CD8-positive, alpha-beta memory T cell (primary cell): ENCODE measurements at regions not wholly inside any gene's neighbourhood (a gene's known extent, or its start where the extent isn't known, plus 50 kb on each side); places are given as distances from the start of the nearest gene placed in this dataset.
"Not testable (repeated sequence)": the region's sequence is repeated elsewhere in the genome, so short reads cannot be mapped to it uniquely, and the experiment has no call there.

Source experiments
- CTCF ChIA-PET: fragments of 350-600 bp; sonication (Branson Sonifier 250); formaldehyde crosslinking; loops from one replicate; lab custom pipeline; 2021; ENCODE audit warnings: antibody characterized with exemption; lab: Charles Lee
- POLR2A ChIA-PET: fragments of 350-600 bp; sonication (Branson Sonifier 250); formaldehyde crosslinking; loops from one replicate; lab custom pipeline; 2021; ENCODE audit warnings: antibody characterized with exemption; lab: Charles Lee
- DNase-seq, 5 donors: peaks; one replicate each; pipeline versions ENCODE4 v3.0.0 to v3.0.0-alpha.2; 2020 to 2022; ENCODE audit warnings: mixed read lengths in 1 of 5
- H3K27ac ChIP-seq: one replicate; pipeline ENCODE4 v1.7.0; 2013; ENCODE audit warnings: low read depth, mild to moderate bottlenecking, low read length, moderate library complexity
- H3K27me3 ChIP-seq: 2 replicates; pipeline ENCODE4 v1.7.0; 2013; ENCODE audit warnings: low read length, mild to moderate bottlenecking; ENCODE audit not compliant: insufficient read depth, poor library complexity, severe bottlenecking
- H3K36me3 ChIP-seq: 2 replicates; pipeline ENCODE4 v1.7.0; 2013; ENCODE audit warnings: mild to moderate bottlenecking, low read length, moderate library complexity; ENCODE audit not compliant: insufficient read depth
- H3K4me1 ChIP-seq: 2 replicates; pipeline ENCODE4 v1.7.0; 2013; ENCODE audit warnings: mild to moderate bottlenecking, low read length, moderate library complexity; ENCODE audit not compliant: insufficient read depth
- H3K4me3 ChIP-seq: 2 replicates; pipeline ENCODE4 v1.7.0; 2013; ENCODE audit warnings: mild to moderate bottlenecking, low read length
- H3K9me3 ChIP-seq: 2 replicates; pipeline ENCODE4 v1.7.0; 2013; ENCODE audit warnings: mild to moderate bottlenecking, low read length
- H3K27ac Mint-ChIP-seq, 8 donors: one replicate each; pipeline ENCODE4 v1.8.0; 2020 to 2021; ENCODE audit warnings: mixed read lengths in 8 of 8, mild to moderate bottlenecking in 6 of 8, inconsistent platforms in 3 of 8, moderate library complexity in 3 of 8
- H3K27me3 Mint-ChIP-seq, 2 donors: one replicate each; pipeline ENCODE4 v1.8.0; 2020 to 2021; ENCODE audit warnings: mixed read lengths in 2 of 2, mild to moderate bottlenecking in 1 of 2, moderate library complexity in 1 of 2
- H3K36me3 Mint-ChIP-seq, 3 donors: one replicate each; pipeline ENCODE4 v1.8.0; 2020 to 2021; ENCODE audit warnings: mixed read lengths in 3 of 3, inconsistent platforms in 1 of 3, mild to moderate bottlenecking in 1 of 3
- H3K4me1 Mint-ChIP-seq, 3 donors: one replicate each; pipeline ENCODE4 v1.8.0; 2020 to 2021; ENCODE audit warnings: mixed read lengths in 3 of 3, inconsistent platforms in 1 of 3, mild to moderate bottlenecking in 1 of 3
- H3K4me3 Mint-ChIP-seq, 7 donors: one replicate each; pipeline ENCODE4 v1.8.0; 2020 to 2021; ENCODE audit warnings: mixed read lengths in 7 of 7, mild to moderate bottlenecking in 6 of 7, moderate library complexity in 4 of 7, inconsistent platforms in 2 of 7
- H3K9me3 Mint-ChIP-seq, 5 donors: one replicate each; pipeline ENCODE4 v1.8.0; 2020 to 2022; ENCODE audit warnings: mixed read lengths in 5 of 5, mild to moderate bottlenecking in 3 of 5, moderate library complexity in 2 of 5, inconsistent platforms in 1 of 5

DNA sequence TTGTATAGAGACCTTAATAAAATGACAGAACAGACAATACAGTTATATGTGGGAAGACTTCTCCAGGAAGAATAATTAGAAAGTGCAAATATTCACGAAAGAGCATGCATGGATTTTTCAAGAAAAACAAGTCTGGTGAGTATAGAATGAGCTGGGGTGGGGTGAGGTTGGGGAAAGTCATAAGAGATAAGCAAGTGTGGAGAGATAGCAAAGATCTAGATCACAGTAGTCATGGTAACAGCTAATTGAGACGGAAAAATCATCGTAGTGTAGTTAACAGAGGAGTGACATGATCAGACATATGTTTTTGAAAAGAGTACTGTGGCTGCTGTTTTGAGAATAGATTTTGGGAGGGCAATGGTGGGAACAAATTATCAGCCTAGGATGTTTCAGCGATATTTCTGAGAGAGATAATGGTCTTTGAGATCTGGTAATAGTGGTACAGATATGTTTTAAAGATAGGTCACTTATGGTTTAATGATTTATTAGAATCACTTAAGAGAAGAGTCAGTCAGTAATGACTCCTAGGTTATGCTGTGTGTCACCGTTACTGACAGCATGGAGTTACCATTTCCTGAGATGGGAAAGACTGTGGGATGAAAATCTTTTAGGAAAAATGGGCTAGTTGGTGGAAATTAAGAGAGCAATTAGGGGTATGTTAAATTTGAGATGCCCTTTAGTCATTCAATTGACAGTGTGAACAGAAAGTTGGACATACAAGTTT lies 248.5 kb upstream of the SLC8A1 start:
- DNase-seq, result no peak
- ChIA-PET POLR2A (no interaction called here), CTCF (no interaction called here)
- Histone ChIP-seq H3K4me1 (no peaks in the 10 kb centered on the region), H3K4me3 (no peak overlapping the region), H3K9me3 (no peaks in the 10 kb centered on the region), H3K27ac (no peak overlapping the region), H3K27me3 (no peaks in the 10 kb centered on the region), H3K36me3 (no peaks in the 10 kb centered on the region)
- Mint-ChIP-seq H3K36me3 (no peaks in the 10 kb centered on the region), H3K4me1 (no peaks in the 10 kb centered on the region), H3K4me3 (no peak overlapping the region), H3K27me3 (peaks cover 0 to 1% of the 10 kb centered on the region in 2 donors), H3K27ac (no peak overlapping the region), H3K9me3 (peaks cover 0 to 9% (median 1%) of the 10 kb centered on the region in 5 donors)

DNA sequence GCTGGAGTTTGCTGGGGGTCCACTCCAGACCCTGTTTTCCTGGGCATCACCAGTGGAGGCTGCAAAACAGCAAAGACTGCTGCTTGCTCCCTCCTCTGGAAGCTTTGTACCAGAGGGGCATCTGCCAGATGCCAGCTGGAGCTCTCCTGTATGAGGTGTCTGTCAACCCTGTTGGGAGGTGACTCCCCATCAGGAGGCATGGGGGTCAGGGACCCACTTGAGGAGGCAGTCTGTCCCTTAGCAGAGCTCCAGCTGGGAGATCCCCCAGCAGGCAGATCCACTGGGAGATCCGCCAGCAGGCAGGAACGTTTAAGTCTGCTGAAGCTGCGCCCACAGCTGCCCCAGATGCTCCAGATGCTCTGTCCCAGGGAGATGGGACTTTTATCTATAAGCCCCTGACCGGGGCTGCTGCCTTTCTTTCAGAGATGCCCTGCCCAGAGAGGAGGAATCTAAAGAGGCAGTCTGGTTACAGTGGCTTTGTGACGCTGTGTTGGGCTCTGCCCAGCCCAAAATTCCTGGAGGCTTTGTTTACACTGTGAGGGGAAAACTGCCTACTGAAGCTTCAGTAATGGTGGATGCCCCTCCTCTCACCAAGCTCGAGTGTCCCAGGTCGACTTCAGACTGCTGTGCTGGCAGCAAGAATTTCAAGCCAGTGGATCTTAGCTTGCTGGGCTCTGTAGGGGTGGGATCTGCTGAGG lies 260.5 kb upstream of the SLC8A1 start:
- H3K27me3 ChIP-seq, H3K9me3 ChIP-seq, H3K36me3 ChIP-seq, H3K27me3 Mint-ChIP-seq, H3K4me3 Mint-ChIP-seq, H3K4me1 ChIP-seq, H3K4me1 Mint-ChIP-seq, H3K36me3 Mint-ChIP-seq, DNase-seq, POLR2A ChIA-PET, CTCF ChIA-PET, H3K4me3 ChIP-seq, H3K27ac Mint-ChIP-seq, H3K27ac ChIP-seq: not testable (repeated sequence)
- peaks cover 9 to 18% (median 11%) of the 10 kb centered on the region in 5 donors for H3K9me3 Mint-ChIP-seq

DNA sequence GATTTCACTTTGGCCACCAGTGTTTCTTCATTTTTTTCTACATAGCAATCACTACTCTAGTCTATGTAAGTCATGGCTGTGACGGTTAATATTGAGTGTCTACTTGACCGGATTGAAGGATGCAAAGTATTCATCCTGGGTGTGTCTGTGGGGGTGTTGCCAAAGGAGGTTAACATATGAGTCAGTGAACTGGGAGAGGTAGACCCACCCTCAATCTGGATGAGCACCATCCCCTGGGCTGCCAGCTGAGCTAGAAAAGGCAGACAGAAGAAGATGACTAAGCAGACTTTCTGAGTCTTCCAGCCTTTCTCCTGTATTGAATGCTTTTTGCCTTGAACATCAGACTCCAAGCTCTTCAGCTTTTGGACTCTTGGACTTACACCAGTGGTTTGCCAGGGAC lies 265.0 kb upstream of the SLC8A1 start:
- no peak for DNase-seq
- no peak overlapping the region for H3K4me3 Mint-ChIP-seq
- no peaks in the 10 kb centered on the region for H3K36me3 Mint-ChIP-seq
- H3K36me3 ChIP-seq, result no peaks in the 10 kb centered on the region
- no peaks in the 10 kb centered on the region for H3K4me1 ChIP-seq
- H3K9me3 ChIP-seq, result no peaks in the 10 kb centered on the region
- H3K4me3 ChIP-seq, result no peak overlapping the region
- peaks cover 4 to 18% (median 8%) of the 10 kb centered on the region in 5 donors for H3K9me3 Mint-ChIP-seq
- no peaks in the 10 kb centered on the region for H3K4me1 Mint-ChIP-seq
- no peak overlapping the region for H3K27ac ChIP-seq
- H3K27me3 ChIP-seq, result no peaks in the 10 kb centered on the region
- no peaks in the 10 kb centered on the region for H3K27me3 Mint-ChIP-seq
- ChIA-PET CTCF (no interaction called here), POLR2A (no interaction called here)
- H3K27ac Mint-ChIP-seq, result no peak overlapping the region

GRCh38 chr2:40719414-40719813 lies 267.5 kb upstream of the SLC8A1 start:
- Mint-ChIP-seq H3K9me3 (peaks cover 4 to 18% (median 8%) of the 10 kb centered on the region in 5 donors), H3K27ac (no peak overlapping the region), H3K36me3 (no peaks in the 10 kb centered on the region), H3K27me3 (no peaks in the 10 kb centered on the region), H3K4me3 (no peak overlapping the region), H3K4me1 (no peaks in the 10 kb centered on the region)
- no peak for DNase-seq
- H3K27ac ChIP-seq, result no peak overlapping the region
- H3K27me3 ChIP-seq, result no peaks in the 10 kb centered on the region
- no peak overlapping the region for H3K4me3 ChIP-seq
- ChIA-PET CTCF (no interaction called here), POLR2A (no interaction called here)
- H3K9me3 ChIP-seq, result no peaks in the 10 kb centered on the region
- no peaks in the 10 kb centered on the region for H3K4me1 ChIP-seq
- no peaks in the 10 kb centered on the region for H3K36me3 ChIP-seq

- Mint-ChIP-seq H3K27ac (no peak overlapping the region), H3K9me3 (peaks cover 0 to 8% (median 2%) of the 10 kb centered on the region in 5 donors), H3K4me3 (no peak overlapping the region), H3K27me3 (no peaks in the 10 kb centered on the region), H3K36me3 (no peaks in the 10 kb centered on the region), H3K4me1 (no peaks in the 10 kb centered on the region)
- Histone ChIP-seq H3K4me1 (no peaks in the 10 kb centered on the region), H3K36me3 (no peaks in the 10 kb centered on the region), H3K4me3 (no peak overlapping the region), H3K27ac (no peak overlapping the region), H3K9me3 (no peaks in the 10 kb centered on the region), H3K27me3 (no peaks in the 10 kb centered on the region)
- no peak for DNase-seq
- ChIA-PET POLR2A (no interaction called here), CTCF (no interaction called here)
These were observed 269.7 kb upstream of the SLC8A1 start for GRCh38 chr2:40721595-40721994.

DNA sequence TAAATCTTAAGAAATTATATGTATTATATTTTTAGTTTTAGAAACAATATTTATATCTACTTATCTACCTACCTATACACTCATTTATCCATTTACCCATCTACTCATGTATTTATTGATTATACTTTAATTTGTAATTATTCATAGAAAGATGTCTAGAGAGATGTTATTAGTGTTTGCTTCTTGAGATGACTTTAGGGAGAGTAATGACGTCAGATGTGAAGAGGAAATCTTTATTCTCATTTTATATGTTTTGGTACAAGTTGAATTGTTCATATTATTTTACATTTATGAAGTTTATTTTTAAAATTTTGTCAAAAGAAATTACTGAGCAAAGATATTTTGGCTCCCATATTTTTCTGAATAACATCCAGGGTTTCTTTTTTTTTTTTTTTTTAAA lies 271.3 kb upstream of the SLC8A1 start:
- Histone ChIP-seq H3K4me1 (no peaks in the 10 kb centered on the region), H3K27me3 (no peaks in the 10 kb centered on the region), H3K36me3 (no peaks in the 10 kb centered on the region), H3K27ac (no peak overlapping the region), H3K9me3 (no peaks in the 10 kb centered on the region), H3K4me3 (no peak overlapping the region)
- no peaks in the 10 kb centered on the region for H3K27me3 Mint-ChIP-seq
- peaks cover 0 to 8% (median 2%) of the 10 kb centered on the region in 5 donors for H3K9me3 Mint-ChIP-seq
- no peak overlapping the region for H3K27ac Mint-ChIP-seq
- no peak overlapping the region for H3K4me3 Mint-ChIP-seq
- POLR2A ChIA-PET, result no interaction called here
- H3K4me1 Mint-ChIP-seq, result no peaks in the 10 kb centered on the region
- no peaks in the 10 kb centered on the region for H3K36me3 Mint-ChIP-seq
- no peak for DNase-seq
- CTCF ChIA-PET, result no interaction called here

DNA sequence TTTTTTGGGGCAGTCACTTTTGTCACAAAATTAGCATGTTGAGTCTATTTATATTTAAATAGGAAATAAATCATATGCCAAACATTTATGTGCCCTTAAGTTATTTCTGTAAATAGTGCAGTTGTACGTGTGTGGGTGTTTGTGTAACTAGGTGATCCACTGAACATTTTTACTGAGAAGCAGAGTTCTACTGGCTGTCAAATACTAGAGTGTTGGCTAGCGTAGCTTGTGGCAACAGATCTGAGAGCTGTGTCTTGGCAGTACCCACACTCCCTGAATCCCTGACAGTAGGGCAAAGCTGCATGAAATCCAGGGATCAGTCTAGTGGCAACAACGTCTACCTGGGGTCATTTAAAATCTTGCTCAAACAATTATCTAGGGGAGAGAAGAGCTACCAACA lies 273.1 kb upstream of the SLC8A1 start:
- H3K27me3 ChIP-seq, result no peaks in the 10 kb centered on the region
- H3K27me3 Mint-ChIP-seq, result no peaks in the 10 kb centered on the region
- no peak for DNase-seq
- ChIA-PET POLR2A (no interaction called here), CTCF (no interaction called here)
- no peaks in the 10 kb centered on the region for H3K4me1 ChIP-seq
- no peaks in the 10 kb centered on the region for H3K36me3 ChIP-seq
- no peak overlapping the region for H3K4me3 ChIP-seq
- H3K36me3 Mint-ChIP-seq, result no peaks in the 10 kb centered on the region
- H3K27ac Mint-ChIP-seq, result no peak overlapping the region
- peaks cover 0 to 10% (median 0%) of the 10 kb centered on the region in 5 donors for H3K9me3 Mint-ChIP-seq
- no peak overlapping the region for H3K4me3 Mint-ChIP-seq
- H3K27ac ChIP-seq, result no peak overlapping the region
- no peaks in the 10 kb centered on the region for H3K9me3 ChIP-seq
- no peaks in the 10 kb centered on the region for H3K4me1 Mint-ChIP-seq

DNA sequence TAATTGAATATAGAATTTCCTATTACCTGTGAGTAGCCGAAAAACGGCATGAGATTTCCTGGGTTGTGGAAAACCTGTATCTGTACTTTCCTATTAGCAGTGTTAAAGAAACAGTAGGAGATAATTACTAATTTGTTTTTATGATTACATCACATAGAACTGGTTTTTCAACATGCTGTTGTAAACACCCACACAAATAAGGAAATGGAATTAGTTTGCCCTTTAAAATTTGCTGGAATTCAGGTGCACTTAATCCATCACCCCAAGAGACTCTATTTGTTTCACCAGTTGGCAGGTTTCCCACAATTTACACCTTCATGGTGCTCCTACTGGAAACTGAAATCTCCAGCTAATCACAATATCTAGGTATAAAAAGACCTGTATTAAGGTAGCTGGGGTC lies 274.1 kb upstream of the SLC8A1 start:
- no peaks in the 10 kb centered on the region for H3K27me3 Mint-ChIP-seq
- H3K4me3 Mint-ChIP-seq, result no peak overlapping the region
- DNase-seq, result no peak
- peaks cover 0 to 11% (median 0%) of the 10 kb centered on the region in 5 donors for H3K9me3 Mint-ChIP-seq
- H3K27me3 ChIP-seq, result no peaks in the 10 kb centered on the region
- no peaks in the 10 kb centered on the region for H3K36me3 ChIP-seq
- ChIA-PET CTCF (no interaction called here), POLR2A (no interaction called here)
- H3K9me3 ChIP-seq, result no peaks in the 10 kb centered on the region
- no peak overlapping the region for H3K4me3 ChIP-seq
- H3K4me1 Mint-ChIP-seq, result no peaks in the 10 kb centered on the region
- H3K36me3 Mint-ChIP-seq, result no peaks in the 10 kb centered on the region
- H3K27ac ChIP-seq, result no peak overlapping the region
- no peak overlapping the region for H3K27ac Mint-ChIP-seq
- H3K4me1 ChIP-seq, result no peaks in the 10 kb centered on the region
